SK-N-SH (cell line): ENCODE measurements at regions not wholly inside any gene's neighbourhood (a gene's known extent, or its start where the extent isn't known, plus 50 kb on each side); places are given as distances from the start of the nearest gene placed in this dataset.

Experiments
- GABPA ChIP-seq: IDR thresholded peaks from 2 replicates; pipeline ENCODE4 v1.4.0; 2012; ENCODE audit warnings: low read depth, mild to moderate bottlenecking
- JUND ChIP-seq: IDR thresholded peaks from 2 replicates; pipeline ENCODE4 v1.4.0; 2012
- MXI1 ChIP-seq: IDR thresholded peaks from 2 replicates; pipeline ENCODE4 v1.6.1; 2012; ENCODE audit warnings: mild to moderate bottlenecking, low read depth, low read length, improper control_type of control experiment
- RFX5 ChIP-seq: IDR thresholded peaks from 2 replicates; pipeline ENCODE4 v1.6.1; 2012; ENCODE audit warnings: mild to moderate bottlenecking, improper control_type of control experiment, low read length
- YY1 ChIP-seq: IDR thresholded peaks from 2 replicates; pipeline ENCODE4 v1.4.0; 2012; ENCODE audit warnings: low read depth, mild to moderate bottlenecking
- TF ChIP-seq, protein P1 (sequence below): fragments of 200-600 bp; sonication (generic); IDR thresholded peaks from 2 replicates; pipeline ENCODE4 v1.6.1; 2017; ENCODE audit warnings: antibody characterized with exemption, mild to moderate bottlenecking, moderate library complexity
- TF ChIP-seq, protein P2 (sequence below): fragments of 150-350 bp; IDR thresholded peaks from 2 replicates; pipeline ENCODE4 v1.6.1; 2017; ENCODE audit warnings: antibody characterized with exemption, low read length, low read depth, borderline replicate concordance
- TF ChIP-seq, protein P3 (sequence below): IDR thresholded peaks from 2 replicates; pipeline ENCODE4 v1.4.0; 2012; ENCODE audit warnings: low read depth

DNA sequence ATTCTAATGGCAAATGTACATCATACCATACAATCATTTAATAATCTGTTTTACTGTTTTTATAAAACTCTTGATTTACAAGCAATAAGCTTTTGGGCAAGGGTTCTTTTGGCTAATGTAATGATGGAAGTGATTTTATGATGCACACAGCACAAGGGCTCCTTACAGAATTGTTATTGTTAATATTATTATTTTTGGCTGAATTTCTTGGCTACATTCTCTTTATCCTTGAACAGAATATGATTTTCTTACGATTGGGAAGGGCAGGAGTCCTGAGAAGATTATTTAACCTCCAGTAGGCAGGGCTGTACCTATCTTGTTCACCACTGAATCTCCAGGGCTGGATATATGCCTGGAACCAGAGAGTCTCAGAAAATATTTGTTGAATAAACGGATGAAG lies 70.4 kb upstream of the ARHGAP20 start:
- TF ChIP-seq, protein P1, sequence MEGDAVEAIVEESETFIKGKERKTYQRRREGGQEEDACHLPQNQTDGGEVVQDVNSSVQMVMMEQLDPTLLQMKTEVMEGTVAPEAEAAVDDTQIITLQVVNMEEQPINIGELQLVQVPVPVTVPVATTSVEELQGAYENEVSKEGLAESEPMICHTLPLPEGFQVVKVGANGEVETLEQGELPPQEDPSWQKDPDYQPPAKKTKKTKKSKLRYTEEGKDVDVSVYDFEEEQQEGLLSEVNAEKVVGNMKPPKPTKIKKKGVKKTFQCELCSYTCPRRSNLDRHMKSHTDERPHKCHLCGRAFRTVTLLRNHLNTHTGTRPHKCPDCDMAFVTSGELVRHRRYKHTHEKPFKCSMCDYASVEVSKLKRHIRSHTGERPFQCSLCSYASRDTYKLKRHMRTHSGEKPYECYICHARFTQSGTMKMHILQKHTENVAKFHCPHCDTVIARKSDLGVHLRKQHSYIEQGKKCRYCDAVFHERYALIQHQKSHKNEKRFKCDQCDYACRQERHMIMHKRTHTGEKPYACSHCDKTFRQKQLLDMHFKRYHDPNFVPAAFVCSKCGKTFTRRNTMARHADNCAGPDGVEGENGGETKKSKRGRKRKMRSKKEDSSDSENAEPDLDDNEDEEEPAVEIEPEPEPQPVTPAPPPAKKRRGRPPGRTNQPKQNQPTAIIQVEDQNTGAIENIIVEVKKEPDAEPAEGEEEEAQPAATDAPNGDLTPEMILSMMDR, result no peak
- TF ChIP-seq YY1 (no peak), GABPA (no peak), RFX5 (no peak), MXI1 (no peak), JUND (no peak)
- TF ChIP-seq, protein P2, sequence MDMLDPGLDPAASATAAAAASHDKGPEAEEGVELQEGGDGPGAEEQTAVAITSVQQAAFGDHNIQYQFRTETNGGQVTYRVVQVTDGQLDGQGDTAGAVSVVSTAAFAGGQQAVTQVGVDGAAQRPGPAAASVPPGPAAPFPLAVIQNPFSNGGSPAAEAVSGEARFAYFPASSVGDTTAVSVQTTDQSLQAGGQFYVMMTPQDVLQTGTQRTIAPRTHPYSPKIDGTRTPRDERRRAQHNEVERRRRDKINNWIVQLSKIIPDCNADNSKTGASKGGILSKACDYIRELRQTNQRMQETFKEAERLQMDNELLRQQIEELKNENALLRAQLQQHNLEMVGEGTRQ, result no peak
- TF ChIP-seq, protein P3, sequence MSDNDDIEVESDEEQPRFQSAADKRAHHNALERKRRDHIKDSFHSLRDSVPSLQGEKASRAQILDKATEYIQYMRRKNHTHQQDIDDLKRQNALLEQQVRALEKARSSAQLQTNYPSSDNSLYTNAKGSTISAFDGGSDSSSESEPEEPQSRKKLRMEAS, result no peak
